ENCODE measurements at regions not wholly inside any gene's neighbourhood (a gene's known extent, or its start where the extent isn't known, plus 50 kb on each side); places are given as distances from the start of the nearest gene placed in this dataset.

GRCh38 chr11:122322329-122322728 is 206.3 kb upstream of the BLID start:
- Mint-ChIP-seq H3K4me1 (ENCODE audit: unreplicated experiment) (peaks cover 19% of the 10 kb centered on the region), H3K36me3 (no peaks in the 10 kb centered on the region), H3K27ac (no peak overlapping the region), H3K9me3 (no peaks in the 10 kb centered on the region), H3K4me3 (no peak overlapping the region), H3K27me3 (no peaks in the 10 kb centered on the region)
- TF ChIP-seq CTCF (conservative IDR thresholded peaks at IDR 0.05) = no peak
- no peak for DNase-seq (ENCODE audit: extremely low spot score, unreplicated experiment)

- Mint-ChIP-seq H3K9me3 (no peaks in the 10 kb centered on the region), H3K36me3 (no peaks in the 10 kb centered on the region), H3K4me1 (ENCODE audit: unreplicated experiment) (peaks cover 28% of the 10 kb centered on the region), H3K27me3 (no peaks in the 10 kb centered on the region), H3K4me3 (no peak overlapping the region), H3K27ac (no peak overlapping the region)
- TF ChIP-seq CTCF (conservative IDR thresholded peaks at IDR 0.05) = no peak
- DNase-seq (ENCODE audit: extremely low spot score, unreplicated experiment) = no peak
Observed at GRCh38 chr11:122320671-122321070, 204.7 kb upstream of the BLID start.

GRCh38 chr11:122319691-122320620 is 203.9 kb upstream of the BLID start:
- TF ChIP-seq CTCF (conservative IDR thresholded peaks at IDR 0.05) = no peak
- no peaks in the 10 kb centered on the region for H3K36me3 Mint-ChIP-seq
- no peak overlapping the region for H3K27ac Mint-ChIP-seq
- no peak overlapping the region for H3K4me3 Mint-ChIP-seq
- no peak for DNase-seq (ENCODE audit: extremely low spot score, unreplicated experiment)
- no peaks in the 10 kb centered on the region for H3K9me3 Mint-ChIP-seq
- H3K27me3 Mint-ChIP-seq = no peaks in the 10 kb centered on the region
- peaks cover 30% of the 10 kb centered on the region for H3K4me1 Mint-ChIP-seq (ENCODE audit: unreplicated experiment)

- Mint-ChIP-seq H3K9me3 (no peaks in the 10 kb centered on the region), H3K27ac (no peak overlapping the region), H3K4me3 (no peak overlapping the region), H3K4me1 (ENCODE audit: unreplicated experiment) (peaks cover 30% of the 10 kb centered on the region), H3K27me3 (no peaks in the 10 kb centered on the region), H3K36me3 (no peaks in the 10 kb centered on the region)
- DNase-seq (ENCODE audit: extremely low spot score, unreplicated experiment) = no peak
- TF ChIP-seq CTCF (conservative IDR thresholded peaks at IDR 0.05) = no peak
Observed at GRCh38 chr11:122319085-122319484, 203.1 kb upstream of the BLID start.

- H3K27ac Mint-ChIP-seq = no peak overlapping the region
- no peaks in the 10 kb centered on the region for H3K27me3 Mint-ChIP-seq
- no peaks in the 10 kb centered on the region for H3K36me3 Mint-ChIP-seq
- H3K4me1 Mint-ChIP-seq (ENCODE audit: unreplicated experiment) = peaks cover 30% of the 10 kb centered on the region
- H3K4me3 Mint-ChIP-seq = no peak overlapping the region
- no peaks in the 10 kb centered on the region for H3K9me3 Mint-ChIP-seq
- no peak for TF ChIP-seq CTCF (conservative IDR thresholded peaks at IDR 0.05)
- no peak for DNase-seq (ENCODE audit: extremely low spot score, unreplicated experiment)
Observed at GRCh38 chr11:122317305-122317704, 201.3 kb upstream of the BLID start.

Measured in type B pancreatic cell (in vitro differentiated cells).